ENCODE measurements at regions not wholly inside any gene's neighbourhood (a gene's known extent, or its start where the extent isn't known, plus 50 kb on each side); places are given as distances from the start of the nearest gene placed in this dataset.

GRCh38 chr11:92632495-92632894 is 337.0 kb upstream of the MTNR1B start:
- ChIA-PET CTCF (no interaction called here), POLR2A (no interaction called here)
- TF ChIP-seq NFRKB (IDR thresholded peaks at IDR 0.05), result no peak
- TF ChIP-seq PKNOX1 (IDR thresholded peaks at IDR 0.05), result no peak
- TF ChIP-seq SP1 (IDR thresholded peaks at IDR 0.05), result no peak
- TF ChIP-seq TARDBP (IDR thresholded peaks at IDR 0.05), result no peak
- no peak for TF ChIP-seq HDGF (IDR thresholded peaks at IDR 0.05; ENCODE audit: borderline replicate concordance)
- TF ChIP-seq BHLHE40 (IDR thresholded peaks at IDR 0.05; ENCODE audit: borderline replicate concordance), result no peak
- no peak for TF ChIP-seq FOXM1 (IDR thresholded peaks at IDR 0.05; ENCODE audit: borderline replicate concordance)
- no peak for TF ChIP-seq ELF4 (IDR thresholded peaks at IDR 0.05)
- no peak for TF ChIP-seq ZNF384 (IDR thresholded peaks at IDR 0.05)
- TF ChIP-seq FOXK2 (IDR thresholded peaks at IDR 0.05), result no peak
- no peak for TF ChIP-seq SUZ12 (IDR thresholded peaks at IDR 0.05)
- TF ChIP-seq L3MBTL2 (conservative IDR thresholded peaks at IDR 0.05), result no peak
- no peak for TF ChIP-seq ARNT (IDR thresholded peaks at IDR 0.05)
- no peak for TF ChIP-seq FOXA1 (IDR thresholded peaks at IDR 0.05)
- no peak for TF ChIP-seq LEF1 (IDR thresholded peaks at IDR 0.05; ENCODE audit: borderline replicate concordance)
- no peak for TF ChIP-seq CTBP1 (IDR thresholded peaks at IDR 0.05; ENCODE audit: borderline replicate concordance)
- DNase-seq (ENCODE audit: extremely low spot score), result no peak

- TF ChIP-seq LEF1 (IDR thresholded peaks at IDR 0.05; ENCODE audit: borderline replicate concordance) (no peak), FOXA1 (IDR thresholded peaks at IDR 0.05) (no peak), SP1 (IDR thresholded peaks at IDR 0.05) (no peak), ELF4 (IDR thresholded peaks at IDR 0.05) (no peak), PKNOX1 (IDR thresholded peaks at IDR 0.05) (no peak), SUZ12 (IDR thresholded peaks at IDR 0.05) (no peak)
- no peak for DNase-seq (ENCODE audit: extremely low spot score)
- CTCF ChIA-PET, result no interaction called here
- POLR2A ChIA-PET, result no interaction called here
Observed at GRCh38 chr11:92633820-92634219, 335.6 kb upstream of the MTNR1B start.

- POLR2A ChIA-PET, result no interaction called here
- TF ChIP-seq FOXK2 (IDR thresholded peaks at IDR 0.05) (no peak), ARNT (IDR thresholded peaks at IDR 0.05) (no peak), TARDBP (IDR thresholded peaks at IDR 0.05) (no peak), SP1 (IDR thresholded peaks at IDR 0.05) (no peak), FOXA1 (IDR thresholded peaks at IDR 0.05) (no peak), BHLHE40 (IDR thresholded peaks at IDR 0.05; ENCODE audit: borderline replicate concordance) (no peak), ZNF384 (IDR thresholded peaks at IDR 0.05) (no peak), ELF4 (IDR thresholded peaks at IDR 0.05) (no peak), SUZ12 (IDR thresholded peaks at IDR 0.05) (no peak), PKNOX1 (IDR thresholded peaks at IDR 0.05) (no peak), NFRKB (IDR thresholded peaks at IDR 0.05) (no peak), L3MBTL2 (conservative IDR thresholded peaks at IDR 0.05) (no peak), HDGF (IDR thresholded peaks at IDR 0.05; ENCODE audit: borderline replicate concordance) (no peak), CTBP1 (IDR thresholded peaks at IDR 0.05; ENCODE audit: borderline replicate concordance) (no peak), FOXM1 (IDR thresholded peaks at IDR 0.05; ENCODE audit: borderline replicate concordance) (no peak), LEF1 (IDR thresholded peaks at IDR 0.05; ENCODE audit: borderline replicate concordance) (no peak)
- no peak for DNase-seq (ENCODE audit: extremely low spot score)
- CTCF ChIA-PET, result no interaction called here
Observed at GRCh38 chr11:92636543-92637188, 332.8 kb upstream of the MTNR1B start.

GRCh38 chr11:92638678-92639077 is 330.8 kb upstream of the MTNR1B start:
- no peak for TF ChIP-seq LEF1 (IDR thresholded peaks at IDR 0.05; ENCODE audit: borderline replicate concordance)
- no peak for TF ChIP-seq FOXA1 (IDR thresholded peaks at IDR 0.05)
- CTCF ChIA-PET, result interaction anchor here (0.5 kb wide), 1 partner anchor 217 kb away, joined by 3 read pairs; no protein-coding TSS in a partner anchor
- POLR2A ChIA-PET, result no interaction called here
- DNase-seq (ENCODE audit: extremely low spot score), result no peak

- TF ChIP-seq ELF4 (IDR thresholded peaks at IDR 0.05) (no peak), L3MBTL2 (conservative IDR thresholded peaks at IDR 0.05) (no peak), PKNOX1 (IDR thresholded peaks at IDR 0.05) (no peak)
- DNase-seq (ENCODE audit: extremely low spot score), result no peak
- POLR2A ChIA-PET, result interaction anchor here (0.6 kb wide), 1 partner anchor 19 kb away, joined by 3 read pairs; no protein-coding TSS in a partner anchor
- CTCF ChIA-PET, result no interaction called here
Observed at GRCh38 chr11:92642177-92642931, 327.1 kb upstream of the MTNR1B start.

GRCh38 chr11:92643827-92644226 is 325.6 kb upstream of the MTNR1B start:
- POLR2A ChIA-PET, result no interaction called here
- no peak for TF ChIP-seq ARNT (IDR thresholded peaks at IDR 0.05)
- no peak for TF ChIP-seq ELF4 (IDR thresholded peaks at IDR 0.05)
- TF ChIP-seq PKNOX1 (IDR thresholded peaks at IDR 0.05), result no peak
- TF ChIP-seq BHLHE40 (IDR thresholded peaks at IDR 0.05; ENCODE audit: borderline replicate concordance), result no peak
- no peak for TF ChIP-seq FOXM1 (IDR thresholded peaks at IDR 0.05; ENCODE audit: borderline replicate concordance)
- no peak for TF ChIP-seq LEF1 (IDR thresholded peaks at IDR 0.05; ENCODE audit: borderline replicate concordance)
- TF ChIP-seq TARDBP (IDR thresholded peaks at IDR 0.05), result no peak
- TF ChIP-seq ZNF384 (IDR thresholded peaks at IDR 0.05), result no peak
- TF ChIP-seq CTBP1 (IDR thresholded peaks at IDR 0.05; ENCODE audit: borderline replicate concordance), result no peak
- CTCF ChIA-PET, result no interaction called here
- DNase-seq (ENCODE audit: extremely low spot score), result no peak

Measured in HEK293T (cell line).